VCaP (cell line): ENCODE measurements at regions not wholly inside any gene's neighbourhood (a gene's known extent, or its start where the extent isn't known, plus 50 kb on each side); places are given as distances from the start of the nearest gene placed in this dataset.
"Not testable (repeated sequence)": the region's sequence is repeated elsewhere in the genome, so short reads cannot be mapped to it uniquely, and the experiment has no call there.

Experiments
- H3K27ac ChIP-seq: fragments of 450-650 bp; 2 replicates; pipeline ENCODE4 v1.5.1; 2017
- CTCF ChIP-seq: fragments of 450-650 bp; conservative IDR thresholded peaks from 2 replicates; pipeline ENCODE4 v1.5.1; 2017; ENCODE audit warnings: mild to moderate bottlenecking, moderate library complexity

DNA sequence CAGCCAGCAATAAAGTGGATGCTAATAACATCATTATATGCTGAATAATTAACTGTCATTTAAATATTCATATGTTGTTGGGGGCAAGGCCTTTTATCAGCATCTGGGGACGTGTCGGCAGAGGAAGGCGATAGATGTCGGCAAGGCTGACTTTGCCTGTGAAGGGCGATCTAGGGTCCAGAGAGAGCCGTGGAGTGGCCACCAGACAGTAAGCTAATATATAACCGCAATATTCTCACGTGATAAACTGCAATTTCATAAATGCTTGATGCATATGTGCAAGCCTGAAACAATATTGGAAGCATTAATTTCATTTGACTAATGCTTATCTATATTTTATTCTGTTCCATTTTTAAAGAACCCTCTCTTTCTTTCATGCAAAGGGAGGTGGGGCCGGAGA, 141.0 kb upstream of the POU3F1 start:
- no peak overlapping the region for H3K27ac ChIP-seq
- no peak for TF ChIP-seq CTCF

GRCh38 chr1:38186566-38186965, 140.0 kb upstream of the POU3F1 start:
- H3K27ac ChIP-seq = no peak overlapping the region
- no peak for TF ChIP-seq CTCF

DNA sequence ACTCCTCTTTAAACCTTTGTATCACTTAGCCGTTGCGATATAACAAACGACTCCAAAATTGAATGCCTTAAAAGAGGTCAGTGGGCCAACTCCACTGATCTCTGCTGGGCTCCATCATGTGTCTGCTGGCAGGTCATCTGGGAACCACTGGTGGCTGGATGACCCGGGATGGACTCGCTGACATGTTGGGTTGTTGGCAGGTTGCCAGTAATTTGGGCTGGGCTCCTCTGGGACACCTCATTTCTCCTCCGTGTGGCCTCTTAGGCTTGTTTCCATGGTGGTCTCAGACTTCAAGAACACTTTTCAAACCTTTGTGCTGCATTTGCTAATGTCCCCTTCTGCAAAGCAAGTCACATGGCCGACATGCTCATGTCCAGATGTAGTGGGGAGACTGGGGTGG, 139.3 kb upstream of the POU3F1 start:
- TF ChIP-seq CTCF = no peak
- no peak overlapping the region for H3K27ac ChIP-seq

DNA sequence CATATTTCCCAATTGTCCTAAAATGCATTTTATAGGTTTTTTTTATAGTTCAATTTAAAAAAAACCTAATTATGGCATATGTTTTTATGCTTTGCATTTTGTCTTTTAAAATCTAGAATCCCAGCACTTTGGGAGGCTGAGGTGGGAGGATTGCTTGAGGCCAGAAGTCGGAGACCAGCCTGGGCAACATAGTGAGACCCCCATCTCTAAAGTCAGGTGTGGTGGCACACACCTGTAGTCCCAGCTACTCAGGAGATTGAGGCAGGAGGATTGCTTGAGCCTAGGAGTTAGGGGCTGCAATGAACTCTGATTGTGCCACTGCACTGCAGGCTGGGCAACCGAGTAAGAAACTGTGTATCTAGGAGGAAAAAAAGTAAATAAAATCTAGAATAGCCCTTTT, 137.2 kb upstream of the POU3F1 start:
- no peak overlapping the region for H3K27ac ChIP-seq
- no peak for TF ChIP-seq CTCF

- no peak overlapping the region for H3K27ac ChIP-seq
- no peak for TF ChIP-seq CTCF
Observed at GRCh38 chr1:38183096-38183495, 136.5 kb upstream of the POU3F1 start.

DNA sequence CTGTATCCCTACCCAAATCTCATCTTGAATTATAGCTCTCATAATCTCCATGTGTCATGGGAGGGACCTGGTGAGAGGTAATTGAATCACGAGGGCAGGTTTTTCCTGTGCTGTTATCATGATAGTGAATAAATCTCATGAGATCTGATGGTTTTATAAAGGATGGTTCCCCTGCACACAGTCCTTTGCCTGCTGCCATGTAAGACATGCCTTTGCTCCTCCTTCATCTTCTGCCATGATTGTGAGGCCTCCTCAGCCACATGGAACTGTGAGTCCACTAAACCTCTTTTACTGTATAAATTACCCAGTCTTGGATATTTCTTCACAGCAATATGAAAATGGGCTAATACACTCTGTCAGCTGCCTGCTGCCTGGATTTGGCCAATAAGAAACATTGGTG, 133.8 kb upstream of the POU3F1 start:
- H3K27ac ChIP-seq = not testable (repeated sequence)

- no peak for TF ChIP-seq CTCF
- no peak overlapping the region for H3K27ac ChIP-seq
Observed at GRCh38 chr1:38179483-38179882, 132.9 kb upstream of the POU3F1 start.

GRCh38 chr1:38178216-38178615, 131.6 kb upstream of the POU3F1 start:
- no peak for TF ChIP-seq CTCF
- H3K27ac ChIP-seq = no peak overlapping the region
